ENCODE measurements at regions not wholly inside any gene's neighbourhood (a gene's known extent, or its start where the extent isn't known, plus 50 kb on each side); places are given as distances from the start of the nearest gene placed in this dataset.
A peak's percentile ranks its signal among the peaks of the same experiment; 100 is the strongest.

GRCh38 chrX:95076449-95076848 lies 1402.4 kb downstream of the FAM133A start:
- CTCF ChIA-PET (ENCODE audit: unreplicated experiment) = no interaction called here
- Histone ChIP-seq H3K4me2 (ENCODE audit: low read length) (no peak overlapping the region), H4K20me1 (ENCODE audit: insufficient read depth, low read length) (no peaks in the 10 kb centered on the region), H3K9me3 (ENCODE audit: low read length) (no peaks in the 10 kb centered on the region), H3K27ac (ENCODE audit: low read depth, low read length, poor library complexity, severe bottlenecking) (no peak overlapping the region), H3K79me2 (ENCODE audit: insufficient read depth, low read depth, low read length) (no peaks in the 10 kb centered on the region), H3K9me2 (ENCODE audit: insufficient read depth, low read length) (no peaks in the 10 kb centered on the region), H2AFZ (ENCODE audit: low read length) (no peak overlapping the region), H3K4me1 (ENCODE audit: insufficient read depth, low read length, poor library complexity, severe bottlenecking) (no peaks in the 10 kb centered on the region), H3K4me3 (ENCODE audit: low read depth, low read length, poor library complexity, severe bottlenecking) (no peak overlapping the region), H3K36me3 (ENCODE audit: insufficient read depth, low read length) (no peaks in the 10 kb centered on the region)
- intact Hi-C loops (cut with micrococcal nuclease; ENCODE audit: unreplicated experiment) = no loop called here
- TF ChIP-seq EZH2phosphoT487 (IDR thresholded peaks at IDR 0.05; ENCODE audit: borderline replicate concordance, low read depth, low read length) = no peak
- TF ChIP-seq, protein P1, sequence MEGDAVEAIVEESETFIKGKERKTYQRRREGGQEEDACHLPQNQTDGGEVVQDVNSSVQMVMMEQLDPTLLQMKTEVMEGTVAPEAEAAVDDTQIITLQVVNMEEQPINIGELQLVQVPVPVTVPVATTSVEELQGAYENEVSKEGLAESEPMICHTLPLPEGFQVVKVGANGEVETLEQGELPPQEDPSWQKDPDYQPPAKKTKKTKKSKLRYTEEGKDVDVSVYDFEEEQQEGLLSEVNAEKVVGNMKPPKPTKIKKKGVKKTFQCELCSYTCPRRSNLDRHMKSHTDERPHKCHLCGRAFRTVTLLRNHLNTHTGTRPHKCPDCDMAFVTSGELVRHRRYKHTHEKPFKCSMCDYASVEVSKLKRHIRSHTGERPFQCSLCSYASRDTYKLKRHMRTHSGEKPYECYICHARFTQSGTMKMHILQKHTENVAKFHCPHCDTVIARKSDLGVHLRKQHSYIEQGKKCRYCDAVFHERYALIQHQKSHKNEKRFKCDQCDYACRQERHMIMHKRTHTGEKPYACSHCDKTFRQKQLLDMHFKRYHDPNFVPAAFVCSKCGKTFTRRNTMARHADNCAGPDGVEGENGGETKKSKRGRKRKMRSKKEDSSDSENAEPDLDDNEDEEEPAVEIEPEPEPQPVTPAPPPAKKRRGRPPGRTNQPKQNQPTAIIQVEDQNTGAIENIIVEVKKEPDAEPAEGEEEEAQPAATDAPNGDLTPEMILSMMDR (conservative IDR thresholded peaks at IDR 0.05; ENCODE audit: low read length) = peak; percentile 75
- BruUV-seq (replicated peaks) = no TSS peak
- POLR2A ChIA-PET = no interaction called here
- peak; percentile 7 for DNase-seq (ENCODE audit: low spot score)

GRCh38 chrX:95101851-95102390 lies 1427.9 kb downstream of the FAM133A start:
- H4K20me1 ChIP-seq (ENCODE audit: insufficient read depth, low read length) = no peaks in the 10 kb centered on the region
- TF ChIP-seq EZH2phosphoT487 (IDR thresholded peaks at IDR 0.05; ENCODE audit: borderline replicate concordance, low read depth, low read length) = no peak
- TF ChIP-seq, protein P1 (conservative IDR thresholded peaks at IDR 0.05; ENCODE audit: low read length) = no peak
- no peak overlapping the region for H3K4me3 ChIP-seq (ENCODE audit: low read depth, low read length, poor library complexity, severe bottlenecking)
- no TSS peak for BruUV-seq (replicated peaks)
- ChIA-PET POLR2A (no interaction called here), CTCF (ENCODE audit: unreplicated experiment) (no interaction called here)
- H3K79me2 ChIP-seq (ENCODE audit: insufficient read depth, low read depth, low read length) = no peaks in the 10 kb centered on the region
- H3K4me2 ChIP-seq (ENCODE audit: low read length) = no peak overlapping the region
- intact Hi-C loops (cut with micrococcal nuclease; ENCODE audit: unreplicated experiment) = no loop called here
- no peaks in the 10 kb centered on the region for H3K9me3 ChIP-seq (ENCODE audit: low read length)
- H3K27ac ChIP-seq (ENCODE audit: low read depth, low read length, poor library complexity, severe bottlenecking) = no peak overlapping the region
- no peak overlapping the region for H2AFZ ChIP-seq (ENCODE audit: low read length)
- no peaks in the 10 kb centered on the region for H3K4me1 ChIP-seq (ENCODE audit: insufficient read depth, low read length, poor library complexity, severe bottlenecking)
- no peak for DNase-seq (ENCODE audit: low spot score)
- H3K36me3 ChIP-seq (ENCODE audit: insufficient read depth, low read length) = no peaks in the 10 kb centered on the region
- no peaks in the 10 kb centered on the region for H3K9me2 ChIP-seq (ENCODE audit: insufficient read depth, low read length)

GRCh38 chrX:95117556-95117955 lies 1443.5 kb downstream of the FAM133A start:
- no peak for TF ChIP-seq EZH2phosphoT487 (IDR thresholded peaks at IDR 0.05; ENCODE audit: borderline replicate concordance, low read depth, low read length)
- TF ChIP-seq, protein P1 (conservative IDR thresholded peaks at IDR 0.05; ENCODE audit: low read length) = no peak
- BruUV-seq (replicated peaks) = no TSS peak
- CTCF ChIA-PET (ENCODE audit: unreplicated experiment) = no interaction called here

More at GRCh38 chrX:95117556-95117955, 1443.5 kb downstream of the FAM133A start:
- H3K27ac ChIP-seq (ENCODE audit: low read depth, low read length, poor library complexity, severe bottlenecking) = no peak overlapping the region
- H3K4me3 ChIP-seq (ENCODE audit: low read depth, low read length, poor library complexity, severe bottlenecking) = no peak overlapping the region
- H3K79me2 ChIP-seq (ENCODE audit: insufficient read depth, low read depth, low read length) = no peaks in the 10 kb centered on the region
- no peaks in the 10 kb centered on the region for H3K4me1 ChIP-seq (ENCODE audit: insufficient read depth, low read length, poor library complexity, severe bottlenecking)
- H4K20me1 ChIP-seq (ENCODE audit: insufficient read depth, low read length) = no peaks in the 10 kb centered on the region
- H3K4me2 ChIP-seq (ENCODE audit: low read length) = no peak overlapping the region
- intact Hi-C loops (cut with micrococcal nuclease; ENCODE audit: unreplicated experiment) = no loop called here
- POLR2A ChIA-PET = no interaction called here
- no peaks in the 10 kb centered on the region for H3K9me2 ChIP-seq (ENCODE audit: insufficient read depth, low read length)
- no peak for DNase-seq (ENCODE audit: low spot score)
- no peak overlapping the region for H2AFZ ChIP-seq (ENCODE audit: low read length)
- no peaks in the 10 kb centered on the region for H3K9me3 ChIP-seq (ENCODE audit: low read length)
- no peaks in the 10 kb centered on the region for H3K36me3 ChIP-seq (ENCODE audit: insufficient read depth, low read length)

All from OCI-LY7 (cell line).